K562 (cell line): ENCODE measurements at regions not wholly inside any gene's neighbourhood (a gene's known extent, or its start where the extent isn't known, plus 50 kb on each side); places are given as distances from the start of the nearest gene placed in this dataset.
A peak's percentile ranks its signal among the peaks of the same experiment; 100 is the strongest.

Experiments
- ATAC-seq: fragments of 200-7000 bp; cut with Tn5 transposase; 3 replicates; pipeline ENCODE4 v1.9.1; 2020; ENCODE audit warnings: moderate library complexity
- BruUV-seq: library from RNA; stranded (reverse); fragments of 400-500 nt; replicated peaks from 2 replicates; lab custom pipeline; 2021; lab: Mats Ljungman, UMichigan
- CTCF ChIA-PET: fragments of 300-600 bp; formaldehyde crosslinking; extraction: SDS; loops from one replicate; lab custom pipeline; 2021; ENCODE audit warnings: low intra/inter-chr PET ratio; lab: Yijun Ruan, JAX
- POLR2A ChIA-PET: fragments of 300-600, 350-650 bp; sonication (Branson Sonifier 250); formaldehyde crosslinking; extraction: SDS; loops from one replicate; lab custom pipeline; 2021; ENCODE audit warnings: antibody characterized with exemption, inconsistent platforms; lab: Yijun Ruan, JAX
- DNase-seq, 4 experiments: peaks; one replicate each; pipeline versions ENCODE4 v3.0.0 to v3.0.0-alpha.2; 2011 to 2018; ENCODE audit warnings: low spot score in 3 of 4, mixed read lengths in 3 of 4; ENCODE audit errors: extremely low read depth in 1 of 4
- FAIRE-seq: peaks from 2 replicates; lab custom pipeline; 2011; peaks lifted over from hg19 to GRCh38; lab: Jason Lieb, UNC
- H2AFZ ChIP-seq: 2 replicates; pipeline ENCODE4 v1.6.0; 2011; ENCODE audit warnings: low read depth, low read length, control low read depth, inconsistent platforms
- H3K27ac ChIP-seq: fragments of 200-600 bp; 3 replicates; pipeline ENCODE4 v1.8.0; 2011; ENCODE audit warnings: low read depth, mild to moderate bottlenecking, control low read depth, inconsistent platforms, low read length, moderate library complexity, mixed read lengths; ENCODE audit errors: extremely low read depth
- H3K27me3 ChIP-seq, 2 experiments: fragments of 300-600 bp in 1 of 2; 2 replicates in 1 of 2; 3 replicates in 1 of 2; pipeline versions ENCODE4 v1.6.0 to v1.8.0; 2011; ENCODE audit warnings: inconsistent platforms in 2 of 2, low read length in 2 of 2, mild to moderate bottlenecking in 1 of 2, mixed read lengths in 1 of 2, moderate library complexity in 1 of 2; ENCODE audit not compliant: control insufficient read depth in 2 of 2, insufficient read depth in 2 of 2
- H3K36me3 ChIP-seq: fragments of 300-600 bp; 3 replicates; pipeline ENCODE4 v1.8.0; 2011; ENCODE audit warnings: mild to moderate bottlenecking, low read length, inconsistent platforms; ENCODE audit not compliant: control insufficient read depth, insufficient read depth
- H3K4me1 ChIP-seq, 2 experiments: fragments of 200-600 bp in 1 of 2; replicated peaks in 1 of 2; 2 replicates in 1 of 2; 3 replicates in 1 of 2; pipeline versions ENCODE4 v1.5.1 to v1.8.0; 2011; ENCODE audit warnings: inconsistent platforms in 2 of 2, low read length in 2 of 2, mild to moderate bottlenecking in 1 of 2, mixed read lengths in 1 of 2, moderate library complexity in 1 of 2; ENCODE audit not compliant: control insufficient read depth in 2 of 2, insufficient read depth in 2 of 2
- H3K4me2 ChIP-seq: 2 replicates; pipeline ENCODE4 v1.6.1; 2011; ENCODE audit warnings: low read length, control low read depth, inconsistent platforms, mixed read lengths; ENCODE audit not compliant: insufficient read depth
- H3K4me3 ChIP-seq: fragments of 200-600 bp; sonication (generic), shearing (Covaris generic); 2 replicates; pipeline ENCODE4 v1.5.1; 2016; ENCODE audit warnings: control low read depth, inconsistent platforms
- H3K79me2 ChIP-seq: fragments of 200-600 bp; 3 replicates; pipeline ENCODE4 v1.8.0; 2011; ENCODE audit warnings: low read length, inconsistent platforms; ENCODE audit not compliant: control insufficient read depth, insufficient read depth
- H3K9ac ChIP-seq, 2 experiments: 2 replicates each; pipeline versions ENCODE4 v1.6.0 to v1.6.1; 2011; ENCODE audit warnings: low read depth in 2 of 2, low read length in 2 of 2, control low read depth in 1 of 2, inconsistent platforms in 1 of 2, mild to moderate bottlenecking in 1 of 2, mixed read lengths in 1 of 2; ENCODE audit not compliant: insufficient read depth in 1 of 2
- H3K9me1 ChIP-seq: one replicate; pipeline ENCODE4 v1.6.0; 2011; ENCODE audit warnings: inconsistent platforms, mild to moderate bottlenecking, low read length, moderate library complexity; ENCODE audit not compliant: control insufficient read depth, insufficient read depth
- H3K9me3 ChIP-seq: replicated peaks from 2 replicates; pipeline ENCODE4 v1.5.1; 2011; ENCODE audit warnings: low read depth, low read length, inconsistent platforms; ENCODE audit not compliant: control insufficient read depth, insufficient read depth
- H4K20me1 ChIP-seq: replicated peaks from 2 replicates; pipeline ENCODE4 v1.6.1; 2011; ENCODE audit warnings: low read length, inconsistent platforms, mixed read lengths; ENCODE audit not compliant: control insufficient read depth, insufficient read depth
- ATF3 ChIP-seq, 2 experiments: fragments of 450-650 bp in 1 of 2; sonication (generic) in 1 of 2; formaldehyde crosslinking in 1 of 2; IDR thresholded peaks in 1 of 2; conservative IDR thresholded peaks in 1 of 2; 2 replicates each; pipeline versions ENCODE4 v1.6.1 to v1.8.1; 2016 to 2023; ENCODE audit warnings: mild to moderate bottlenecking in 2 of 2, moderate library complexity in 2 of 2, inconsistent platforms in 1 of 2, missing genetic modification reagents in 1 of 2
- CEBPB ChIP-seq: fragments of 450-650 bp; IDR thresholded peaks from 2 replicates; pipeline ENCODE4 v1.6.1; 2016; ENCODE audit warnings: missing genetic modification characterization, missing compliant biosample characterization
- CEBPG ChIP-seq, 3 experiments: fragments of 200-800 bp in 1 of 3; sonication (Bioruptor generic) in 1 of 3; sonication (generic) in 1 of 3; formaldehyde crosslinking in 1 of 3; IDR thresholded peaks in 2 of 3; conservative IDR thresholded peaks in 1 of 3; 2 replicates each; pipeline versions ENCODE4 v1.6.1 to v1.8.0; 2016 to 2022; ENCODE audit warnings: missing compliant biosample characterization in 2 of 3, missing genetic modification characterization in 2 of 3, mild to moderate bottlenecking in 1 of 3, missing genetic modification reagents in 1 of 3
- FOXO4 ChIP-seq: fragments of 450-650 bp; formaldehyde crosslinking; IDR thresholded peaks from 2 replicates; pipeline ENCODE4 v1.4.0; 2020; ENCODE audit warnings: mild to moderate bottlenecking, moderate library complexity
- HOMEZ ChIP-seq: fragments of 250-450 bp; sonication (Bioruptor Pico); IDR thresholded peaks from 2 replicates; pipeline ENCODE4 v1.4.0; 2020; ENCODE audit warnings: mild to moderate bottlenecking, moderate library complexity
- MTA3 ChIP-seq: fragments of 450-650 bp; formaldehyde crosslinking; IDR thresholded peaks from 2 replicates; pipeline ENCODE4 v1.6.1; 2017; ENCODE audit warnings: mild to moderate bottlenecking, borderline replicate concordance
- MTF1 ChIP-seq: fragments of 250-450 bp; sonication (Bioruptor Pico); IDR thresholded peaks from 2 replicates; pipeline ENCODE4 v1.9.0; 2021; ENCODE audit warnings: moderate library complexity, mild to moderate bottlenecking, inconsistent platforms, borderline replicate concordance
- RCOR1 ChIP-seq, 2 experiments: IDR thresholded peaks; 2 replicates each; pipeline ENCODE4 v1.6.1; 2012; ENCODE audit warnings: low read depth in 2 of 2, low read length in 2 of 2, borderline replicate concordance in 1 of 2, improper control_type of control experiment in 1 of 2
- TCF15 ChIP-seq: fragments of 250-450 bp; sonication (Bioruptor Pico); IDR thresholded peaks from 2 replicates; pipeline ENCODE4 v1.8.0; 2022; ENCODE audit warnings: moderate library complexity, mild to moderate bottlenecking, inconsistent platforms
- ZBTB8A ChIP-seq: fragments of 450-650 bp; IDR thresholded peaks from 2 replicates; pipeline ENCODE4 v1.6.1; 2018; ENCODE audit warnings: mild to moderate bottlenecking, moderate library complexity; ENCODE audit not compliant: partially characterized antibody
- ZNF232 ChIP-seq: sonication (generic); formaldehyde crosslinking; IDR thresholded peaks from 2 replicates; pipeline ENCODE4 v1.8.0; 2022; ENCODE audit warnings: mild to moderate bottlenecking, missing genetic modification reagents
- WGBS: fragments of 100-300 bp; shearing (Covaris generic); methylation state at CpG from one replicate; pipeline ENCODE4 v1.1.6; 2016; ENCODE audit warnings: low coverage, mixed read lengths; ENCODE audit not compliant: insufficient coverage; ENCODE audit errors: missing lambda C conversion rate; 5-methylcytosine and 5-hydroxymethylcytosine counted together
- in situ Hi-C: fragments of 300-500 bp; cut with MboI; formaldehyde crosslinking; loops from 4 replicates; pipeline ENCODE4 v1.15.0; 2018; ENCODE audit warnings: inconsistent platforms, mixed read lengths
- intact Hi-C: fragments of 100-400 bp; cut with micrococcal nuclease; formaldehyde crosslinking; loops from 2 replicates; pipeline ENCODE4 v1.14.2; 2022

GRCh38 chr4:135283934-135284333 lies 1082.3 kb upstream of the PABPC4L start:
- Histone ChIP-seq H3K4me2 (no peak overlapping the region), H3K4me3 (no peak overlapping the region), H3K9me3 (no peaks in the 10 kb centered on the region), H3K27ac (no peak overlapping the region), H4K20me1 (no peaks in the 10 kb centered on the region), H2AFZ (no peak overlapping the region), H3K36me3 (no peaks in the 10 kb centered on the region), H3K9me1 (no peaks in the 10 kb centered on the region), H3K9ac (no peak overlapping the region), H3K4me1 (no peaks in the 10 kb centered on the region), H3K27me3 (no peaks in the 10 kb centered on the region), H3K79me2 (no peaks in the 10 kb centered on the region)
- intact Hi-C loops, result no loop called here
- BruUV-seq, result no TSS peak
- FAIRE-seq (no peak), ATAC-seq (no peak), DNase-seq (no peak)
- ChIA-PET POLR2A (no interaction called here), CTCF (no interaction called here)
- 0 out of 2 replicates have a peak, but pooled peaks have one; percentile 14 for TF ChIP-seq CEBPB (tag)
- TF ChIP-seq MTF1 (CRISPR knock-in tag), result no peak
- TF ChIP-seq ATF3 (IDR thresholded peaks at IDR 0.05), result peak; percentile 29; the same call in 1 of the 2 replicates
- TF ChIP-seq ATF3 (CRISPR knock-in tag; conservative IDR thresholded peaks at IDR 0.05), result no peak
- no peak for TF ChIP-seq CEBPG (CRISPR knock-in tag; IDR thresholded peaks at IDR 0.05)
- TF ChIP-seq CEBPG (tag; conservative IDR thresholded peaks at IDR 0.05 in 1 of 2, IDR thresholded peaks at IDR 0.05 in 1 of 2), result peak in 1 of 2 experiments; percentile 70; a peak in 2 of 4 replicates
- in situ Hi-C loops, result no loop called here

GRCh38 chr4:135282676-135283075 lies 1081.1 kb upstream of the PABPC4L start:
- Histone ChIP-seq H3K9me1 (no peaks in the 10 kb centered on the region), H3K27me3 (no peaks in the 10 kb centered on the region), H2AFZ (no peak overlapping the region), H3K4me3 (no peak overlapping the region), H3K4me1 (no peaks in the 10 kb centered on the region), H3K27ac (no peak overlapping the region), H3K9ac (no peak overlapping the region), H4K20me1 (no peaks in the 10 kb centered on the region), H3K36me3 (no peaks in the 10 kb centered on the region), H3K79me2 (no peaks in the 10 kb centered on the region), H3K4me2 (no peak overlapping the region), H3K9me3 (no peaks in the 10 kb centered on the region)
- FAIRE-seq, result no peak
- intact Hi-C loops (no loop called here), in situ Hi-C loops (no loop called here)
- ChIA-PET CTCF (no interaction called here), POLR2A (no interaction called here)
- 0% methylated on average over 1 of the region's 1 CpG for WGBS
- BruUV-seq, result no TSS peak
- ATAC-seq, result no peak
- DNase-seq, result no peak
- TF ChIP-seq TCF15 (CRISPR knock-in tag) (no peak), HOMEZ (CRISPR knock-in tag) (no peak), MTA3 (no peak), FOXO4 (CRISPR knock-in tag) (no peak), ZNF232 (CRISPR knock-in tag) (no peak), RCOR1 (IDR thresholded peaks at IDR 0.05; ENCODE audit: borderline replicate concordance in 1 of 2, low read depth in 2 of 2, low read length in 2 of 2) (no peak), ZBTB8A (no peak)
